NCI-H2171 treated with DMSO at 0.1 percent for 48 hours (cell line): ENCODE measurements at regions not wholly inside any gene's neighbourhood (a gene's known extent, or its start where the extent isn't known, plus 50 kb on each side); places are given as distances from the start of the nearest gene placed in this dataset.
"Not testable (repeated sequence)": the region's sequence is repeated elsewhere in the genome, so short reads cannot be mapped to it uniquely, and the experiment has no call there.

Experiments
- DNase-seq: peaks from one replicate; lab custom pipeline; 2025; lab: John Stamatoyannopoulos, UW

DNA sequence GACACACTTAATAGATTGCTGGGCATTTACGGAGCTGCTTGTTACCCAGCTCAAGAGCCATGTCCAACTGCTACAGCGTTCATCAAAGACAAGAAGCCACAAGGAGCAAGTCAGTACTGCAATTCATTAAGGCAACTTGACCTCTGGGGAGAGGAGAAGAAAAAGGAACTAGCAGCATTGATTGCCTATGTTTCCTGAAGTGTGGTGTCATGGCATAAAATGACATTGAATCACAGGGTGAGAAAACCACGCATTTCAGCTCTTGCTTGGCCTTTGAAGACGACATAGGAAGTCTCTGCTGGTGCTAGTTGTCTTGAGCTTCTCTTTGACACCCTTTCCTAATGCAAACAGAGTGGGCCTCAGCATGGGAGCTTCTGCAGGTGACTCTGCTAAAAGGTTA lies 139.1 kb downstream of the CDH26 start:
- no peak for DNase-seq

DNA sequence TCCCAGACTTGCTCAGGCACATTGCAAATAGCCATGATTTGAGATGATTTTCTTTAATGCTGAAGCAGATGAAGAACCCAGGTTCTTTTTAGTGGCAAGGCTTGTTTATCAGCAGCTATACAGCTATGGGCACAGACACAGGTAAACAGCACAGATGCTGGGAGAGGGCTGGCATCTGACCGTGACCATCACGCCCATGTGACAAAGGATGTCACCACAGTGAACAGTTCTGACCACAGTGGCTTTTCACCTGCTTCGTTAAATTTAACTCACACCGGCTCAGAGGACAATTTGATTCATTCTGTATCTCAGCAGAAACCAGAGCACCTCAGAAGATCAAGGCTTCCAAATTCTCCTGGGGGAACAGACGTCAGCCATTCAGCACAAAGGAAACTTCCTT lies 142.6 kb downstream of the CDH26 start:
- no peak for DNase-seq

- no peak for DNase-seq
These were observed 143.1 kb downstream of the CDH26 start for GRCh38 chr20:60101201-60101890.

DNA sequence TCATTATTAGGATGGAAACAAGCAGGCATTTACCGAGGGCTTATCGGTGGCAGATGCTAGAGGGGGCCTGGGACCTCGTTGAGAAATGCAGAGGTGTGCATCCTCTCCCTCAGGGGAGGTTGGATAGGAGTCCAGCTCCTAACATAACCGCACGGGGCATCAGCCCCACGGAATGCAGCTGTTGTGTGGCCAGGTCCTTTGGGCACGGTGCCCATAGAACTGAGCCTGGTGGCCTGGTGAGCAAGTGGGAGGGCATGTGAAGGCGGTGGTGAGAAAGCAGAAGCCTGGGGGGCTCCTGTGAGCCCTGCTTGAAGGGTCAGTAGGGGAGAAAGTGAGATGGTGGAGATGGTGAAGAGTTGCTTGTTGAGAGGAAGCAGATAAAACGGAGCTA lies 143.7 kb downstream of the CDH26 start:
- DNase-seq = no peak

GRCh38 chr20:60102665-60103210 lies 144.5 kb downstream of the CDH26 start:
- peak; percentile 8 for DNase-seq

GRCh38 chr20:60104993-60105803 lies 147.0 kb downstream of the CDH26 start:
- DNase-seq = no peak

GRCh38 chr20:60106186-60106585 lies 148.0 kb downstream of the CDH26 start:
- not testable (repeated sequence) for DNase-seq

GRCh38 chr20:60107621-60108390 lies 149.6 kb downstream of the CDH26 start:
- no peak for DNase-seq

DNA sequence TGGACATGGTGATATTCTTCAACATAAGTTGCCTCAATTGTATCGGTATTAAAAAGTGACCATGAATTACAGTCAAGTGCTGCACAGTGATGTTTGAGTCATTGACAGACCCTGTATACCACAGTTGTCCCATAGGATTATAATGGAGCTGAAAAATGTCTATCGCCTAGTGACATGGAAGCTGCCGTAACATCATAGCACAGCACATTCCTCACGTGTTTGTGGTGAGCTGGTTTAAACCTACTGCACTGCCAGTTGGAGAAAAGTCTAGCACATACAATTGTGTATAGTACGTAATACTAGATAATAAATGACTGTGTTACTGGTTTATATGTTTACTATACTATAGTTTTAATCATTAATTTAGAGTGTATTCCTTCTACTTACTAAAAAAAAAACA lies 150.2 kb downstream of the CDH26 start:
- DNase-seq = no peak

GRCh38 chr20:60113024-60113724 lies 155.0 kb downstream of the CDH26 start:
- peak; percentile 20 for DNase-seq

DNA sequence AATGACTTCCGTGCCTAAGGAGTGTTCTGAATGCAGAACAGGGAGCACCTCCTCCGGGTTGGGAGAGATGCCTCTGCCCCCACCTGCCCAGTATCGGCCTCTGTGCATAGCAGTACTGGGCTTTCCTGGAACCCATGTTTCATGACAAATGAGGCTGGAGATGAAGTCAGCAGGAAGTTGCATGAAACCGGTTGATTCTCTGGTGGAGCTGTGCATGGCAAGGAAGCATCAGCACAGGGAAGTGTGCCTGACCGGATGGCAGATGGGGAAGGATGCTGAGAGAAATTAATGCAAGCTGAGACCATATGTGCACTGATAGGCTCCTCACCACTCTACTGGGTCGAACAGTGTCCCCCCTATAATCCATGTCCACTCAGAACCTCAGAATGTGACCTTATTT lies 155.5 kb downstream of the CDH26 start:
- DNase-seq = no peak

- DNase-seq = no peak
These were observed 157.2 kb downstream of the CDH26 start for GRCh38 chr20:60115451-60115850.

DNA sequence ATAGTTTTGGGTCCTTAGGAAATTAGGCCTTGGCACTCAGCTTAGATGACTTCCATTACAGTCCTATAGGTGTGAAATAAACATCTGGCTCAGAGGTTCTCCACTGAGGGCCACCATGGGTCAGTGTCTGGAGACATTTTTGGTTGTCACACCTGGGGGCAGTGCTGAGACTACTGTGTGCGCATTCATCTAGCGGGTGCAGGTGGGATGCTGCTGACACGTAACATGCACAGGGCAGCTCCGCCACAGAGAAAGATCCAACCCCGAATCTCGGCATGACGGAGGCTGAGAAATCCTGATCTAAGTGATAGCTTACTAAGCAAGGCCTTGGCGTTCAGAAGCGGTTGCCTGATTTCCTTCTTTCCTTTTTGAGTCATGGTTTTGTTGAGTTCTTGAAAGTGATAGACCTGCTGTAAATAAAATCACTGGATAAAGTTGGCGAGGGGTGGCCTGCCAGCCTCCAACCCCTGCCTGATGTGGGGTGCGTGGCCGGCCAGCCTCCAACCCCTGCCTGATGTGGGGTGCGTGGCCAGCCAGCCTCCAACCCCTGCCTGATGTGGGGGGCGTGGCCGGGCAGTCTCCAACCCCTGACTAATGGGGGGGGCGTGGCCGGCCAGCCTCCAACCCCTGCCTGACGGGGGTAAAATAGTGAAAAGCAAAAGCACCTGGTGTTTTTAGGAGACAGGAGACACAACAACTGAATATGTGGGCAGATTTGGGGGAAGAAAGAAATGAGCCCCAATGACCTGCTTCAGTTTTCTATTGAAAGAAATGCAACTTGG lies 158.1 kb downstream of the CDH26 start:
- DNase-seq = no peak

- no peak for DNase-seq
These were observed 158.8 kb downstream of the CDH26 start for GRCh38 chr20:60117065-60117464.

DNA sequence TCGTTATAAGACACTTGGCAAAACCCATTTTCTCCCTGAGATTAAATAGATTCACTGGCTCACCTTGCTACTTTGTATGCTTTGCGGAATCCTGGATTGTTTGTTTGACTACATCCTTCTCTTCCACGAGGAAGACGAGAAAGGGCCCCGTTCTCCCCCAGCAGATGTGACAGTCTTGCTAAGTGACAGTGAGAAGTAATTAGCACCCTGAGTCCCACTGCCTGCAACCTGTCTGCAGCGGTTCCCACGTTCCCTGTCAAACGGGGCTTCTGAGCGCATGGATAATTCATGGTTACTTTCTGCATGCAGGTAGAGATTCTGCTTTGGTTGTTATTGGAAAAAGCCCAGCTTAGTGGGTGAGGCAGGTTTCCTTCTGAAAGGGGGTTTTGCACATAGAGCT lies 163.7 kb downstream of the CDH26 start:
- no peak for DNase-seq

DNA sequence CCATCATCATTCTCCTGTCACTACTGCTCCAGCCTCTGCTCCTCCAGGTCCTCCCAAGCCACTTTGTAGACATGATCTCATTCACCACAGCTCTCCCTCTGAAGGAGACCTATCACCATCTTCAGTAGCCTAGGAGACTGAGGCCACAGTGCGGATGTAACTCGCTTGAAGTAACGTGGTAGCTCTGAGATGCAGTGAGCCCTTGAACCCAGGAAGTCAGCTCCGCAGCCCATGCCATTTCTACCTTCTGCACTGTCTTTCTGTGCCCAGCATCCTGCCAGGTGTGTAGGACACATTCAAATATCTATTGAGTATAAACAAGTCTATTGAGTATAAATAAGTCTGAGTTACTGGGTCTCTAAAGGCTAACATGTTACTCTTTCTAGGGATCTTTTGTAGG lies 164.4 kb downstream of the CDH26 start:
- DNase-seq = no peak

DNA sequence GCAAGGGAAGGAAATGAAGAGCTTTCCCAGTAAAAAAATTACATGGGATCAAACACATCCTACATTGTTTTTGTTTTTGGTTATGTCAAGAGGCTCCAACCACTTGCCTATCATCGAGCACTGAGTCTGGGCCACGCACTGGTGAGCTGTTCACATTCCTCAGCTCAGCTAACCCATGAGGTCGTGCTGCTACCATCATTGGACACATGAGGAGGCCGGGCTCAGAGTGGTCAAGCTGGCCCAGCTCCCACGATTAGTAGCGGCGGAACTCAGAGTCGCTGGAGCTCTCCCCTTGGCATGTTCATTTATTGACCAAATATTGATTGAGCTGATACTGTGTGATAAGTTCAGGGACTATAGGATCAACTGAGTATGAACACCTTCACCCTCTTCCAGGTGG lies 164.9 kb downstream of the CDH26 start:
- no peak for DNase-seq

DNA sequence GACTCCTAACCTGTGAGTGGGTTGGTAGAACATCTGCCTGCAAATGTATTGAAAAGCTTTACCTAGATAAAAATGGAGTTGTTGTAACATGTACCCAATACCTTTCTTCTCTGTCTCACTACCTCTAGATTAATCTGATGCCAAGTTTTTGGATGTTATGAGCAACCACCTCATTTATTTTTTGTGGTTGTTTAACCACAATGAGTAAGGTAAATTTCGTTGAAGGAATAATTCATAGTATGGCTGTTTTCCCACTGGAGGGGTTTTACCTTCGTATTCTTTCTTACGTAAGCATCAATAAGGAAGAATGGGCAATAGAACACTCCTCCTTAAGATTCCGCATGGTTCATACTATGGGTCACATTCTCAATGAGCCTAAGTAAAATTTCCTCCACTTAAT lies 165.4 kb downstream of the CDH26 start:
- DNase-seq = no peak

- no peak for DNase-seq
These were observed 166.7 kb downstream of the CDH26 start for GRCh38 chr20:60124776-60125381.

DNA sequence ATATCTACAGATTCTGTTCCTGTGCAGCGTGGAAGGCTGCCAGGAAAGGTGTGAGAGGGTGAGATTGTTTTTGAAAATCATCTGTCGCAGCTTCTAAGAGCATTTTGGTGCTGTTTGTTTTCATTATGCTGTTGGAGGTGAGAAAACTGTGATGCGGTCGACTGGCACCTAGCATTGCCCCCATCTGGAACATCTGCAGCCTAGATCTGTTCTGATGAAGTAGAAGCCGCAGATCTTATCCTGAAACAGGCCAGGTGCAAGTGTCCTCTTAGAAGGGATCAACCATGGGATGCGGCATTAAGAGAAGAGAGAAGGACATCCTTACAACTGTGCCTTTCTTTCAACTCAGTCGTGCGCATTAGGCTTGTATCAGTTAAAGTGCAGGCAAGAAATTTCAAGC lies 167.3 kb downstream of the CDH26 start:
- DNase-seq = peak; percentile 30

- no peak for DNase-seq
These were observed 168.8 kb downstream of the CDH26 start for GRCh38 chr20:60126975-60127374.
